ENCODE measurements at regions not wholly inside any gene's neighbourhood (a gene's known extent, or its start where the extent isn't known, plus 50 kb on each side); places are given as distances from the start of the nearest gene placed in this dataset.

DNA sequence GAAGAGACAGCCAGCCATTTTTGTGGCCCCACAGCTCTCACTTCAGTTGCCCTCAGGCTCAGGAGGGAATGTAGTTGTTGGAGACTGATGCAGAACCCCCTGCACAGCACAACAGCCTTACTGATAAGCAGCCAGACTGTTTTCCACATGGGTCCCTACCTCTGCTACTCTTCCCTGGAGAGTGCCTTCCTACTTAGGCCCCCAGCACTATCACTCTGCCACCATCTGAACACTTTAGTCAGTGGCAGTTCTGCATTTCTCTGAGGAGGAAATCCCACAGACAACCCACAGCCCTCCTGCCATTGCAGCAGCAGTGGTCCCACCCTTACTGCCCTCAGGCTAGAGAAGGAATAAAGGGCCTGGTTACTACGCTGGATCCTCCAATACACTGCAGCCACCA, 61.8 kb upstream of the PTPRD start:
- no peak for DNase-seq
- intact Hi-C loops (cut with DNase I) = no loop called here

DNA sequence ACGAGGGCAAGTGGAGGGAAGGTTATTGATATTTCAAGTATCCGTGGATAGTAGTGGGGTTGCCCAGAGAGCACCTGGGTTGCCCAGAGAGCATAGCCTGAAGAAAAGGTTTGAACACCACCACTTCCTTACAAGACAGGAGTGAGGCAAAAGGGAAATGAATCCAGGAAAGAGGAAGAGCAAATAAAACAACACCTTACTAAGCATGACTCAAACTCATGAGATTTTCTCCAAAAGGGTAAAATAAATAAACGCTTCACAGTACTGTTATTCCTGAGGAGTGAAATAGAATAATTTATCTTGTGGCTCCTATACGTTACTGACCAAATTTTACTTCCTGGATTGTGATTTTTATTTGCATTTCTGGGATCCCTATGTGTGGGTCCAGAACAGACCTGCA, 65.2 kb upstream of the PTPRD start:
- no peak for DNase-seq
- intact Hi-C loops (cut with DNase I) = no loop called here

DNA sequence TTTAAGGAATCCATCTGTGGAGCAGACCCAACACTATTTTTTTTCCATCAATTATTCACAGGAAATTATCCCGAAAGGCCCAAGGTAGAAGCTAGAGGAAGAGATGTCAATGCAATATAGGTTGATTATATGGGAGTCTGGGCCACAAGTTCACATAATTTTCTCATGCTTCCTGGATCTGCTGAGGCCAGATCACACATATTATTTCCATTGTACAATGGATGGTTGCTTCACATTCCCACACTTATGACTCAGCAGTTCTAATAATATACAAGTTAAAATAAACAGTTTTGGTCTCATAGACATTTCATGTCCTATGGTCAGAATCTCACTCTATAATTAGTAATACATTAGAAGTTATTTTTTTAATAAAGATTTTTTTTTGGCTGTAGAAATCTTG, 66.0 kb upstream of the PTPRD start:
- intact Hi-C loops (cut with DNase I) = no loop called here
- no peak for DNase-seq

- no peak for DNase-seq
- intact Hi-C loops (cut with DNase I) = no loop called here
Measured at GRCh38 chr9:10686943-10687342, 74.1 kb upstream of the PTPRD start.

DNA sequence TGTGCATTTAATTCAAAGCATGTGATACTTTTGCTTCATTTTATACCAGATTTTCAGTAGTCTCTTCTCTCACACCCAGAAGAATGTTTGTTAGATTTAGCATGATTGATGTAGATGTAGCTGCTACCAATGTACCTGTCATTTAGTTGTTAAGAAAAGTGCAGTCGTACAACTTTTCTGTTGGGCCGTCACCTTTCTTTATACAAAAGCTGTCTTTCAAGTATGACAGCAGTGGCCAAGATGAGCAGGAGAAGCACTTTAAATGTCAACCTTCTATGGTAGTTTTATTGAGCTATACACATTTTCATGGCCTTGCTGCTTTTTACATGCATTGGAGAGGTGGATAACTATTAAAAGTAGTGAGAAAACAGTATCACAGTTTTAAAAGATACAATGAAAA, 77.7 kb upstream of the PTPRD start:
- no peak for DNase-seq
- intact Hi-C loops (cut with DNase I) = no loop called here

DNA sequence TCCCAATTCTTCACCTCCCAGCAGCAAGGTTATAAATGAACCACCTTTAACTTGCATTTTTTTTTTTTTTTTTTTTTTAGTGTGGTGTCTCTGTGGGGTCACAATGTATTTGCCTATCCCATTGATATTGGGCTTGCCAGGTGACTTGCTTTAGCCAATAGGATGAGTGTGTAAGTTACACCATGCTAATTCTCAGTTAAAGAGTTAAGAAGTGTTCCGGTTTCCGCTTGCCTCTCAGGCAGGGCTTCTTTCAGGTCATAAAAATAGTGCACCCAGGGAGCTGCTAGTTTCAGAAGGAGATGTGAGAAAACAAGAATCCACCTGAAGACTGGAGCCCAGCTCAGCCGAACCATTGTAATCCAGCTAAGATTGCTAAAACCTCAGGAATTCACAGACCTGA, 84.2 kb upstream of the PTPRD start:
- DNase-seq = no peak
- intact Hi-C loops (cut with DNase I) = no loop called here

DNA sequence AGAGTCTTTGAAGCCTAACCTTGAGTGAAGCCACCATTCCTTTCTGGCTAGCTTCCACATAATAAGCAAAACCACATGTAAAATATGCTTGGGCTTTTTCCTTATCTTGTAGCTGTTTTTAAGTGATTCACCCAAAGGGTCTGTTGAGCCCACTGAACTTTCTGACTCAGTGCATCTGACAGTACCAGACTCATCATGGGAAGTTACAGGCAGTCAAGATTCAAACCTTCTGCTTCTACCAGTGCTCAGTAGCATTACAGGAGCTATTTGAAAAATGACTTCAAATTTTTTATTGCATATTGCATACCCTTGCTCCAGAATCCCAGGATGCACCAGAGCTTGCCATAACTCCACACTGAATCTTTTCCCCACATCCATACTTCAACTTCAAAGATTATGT, 87.5 kb upstream of the PTPRD start:
- intact Hi-C loops (cut with DNase I) = no loop called here
- no peak for DNase-seq

DNA sequence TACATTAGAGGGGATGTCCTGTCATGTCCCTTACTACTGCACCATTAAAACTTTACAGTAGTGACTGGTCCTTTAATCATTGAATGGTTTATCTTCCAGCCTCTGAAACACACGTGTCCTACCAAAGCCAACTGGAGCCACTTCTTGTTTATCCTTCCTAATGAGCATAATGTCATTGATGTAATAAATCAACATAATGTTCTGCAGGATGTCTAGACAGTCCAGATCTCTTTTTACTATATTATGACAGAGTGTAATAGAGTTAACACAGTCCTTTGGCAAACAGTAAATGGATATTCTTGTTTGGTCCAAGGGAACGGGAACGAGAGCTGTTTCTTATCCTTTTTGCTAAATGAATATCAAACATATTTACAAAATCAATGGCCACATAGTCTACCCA, 88.1 kb upstream of the PTPRD start:
- no peak for DNase-seq
- intact Hi-C loops (cut with DNase I) = no loop called here

GRCh38 chr9:10701906-10702305, 89.1 kb upstream of the PTPRD start:
- no peak for DNase-seq
- intact Hi-C loops (cut with DNase I) = no loop called here

- intact Hi-C loops (cut with DNase I) = no loop called here
Measured at GRCh38 chr9:10703139-10703538, 90.3 kb upstream of the PTPRD start.

DNA sequence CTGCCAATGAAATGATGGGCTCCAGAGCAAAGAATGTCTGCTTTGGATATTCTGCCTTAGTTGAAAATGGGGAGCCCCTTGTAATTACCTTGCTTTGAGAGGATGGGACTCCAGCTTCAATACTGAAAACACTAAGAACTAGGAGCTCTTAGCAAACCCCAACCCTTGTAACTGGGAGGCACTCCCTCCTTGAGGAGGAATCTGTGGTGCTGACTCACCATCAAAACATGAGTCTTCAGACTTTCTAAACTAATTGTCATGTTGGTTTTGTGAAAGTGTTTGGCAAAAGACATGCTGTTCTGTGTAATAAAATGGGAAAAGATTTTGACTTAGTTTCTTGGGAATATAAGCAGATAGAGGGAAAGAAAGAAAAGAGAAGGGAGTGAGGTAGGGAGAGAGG, 91.9 kb upstream of the PTPRD start:
- intact Hi-C loops (cut with DNase I) = no loop called here
- DNase-seq = no peak

More at GRCh38 chr9:10703139-10703538, 90.3 kb upstream of the PTPRD start:
- DNase-seq = no peak

DNA sequence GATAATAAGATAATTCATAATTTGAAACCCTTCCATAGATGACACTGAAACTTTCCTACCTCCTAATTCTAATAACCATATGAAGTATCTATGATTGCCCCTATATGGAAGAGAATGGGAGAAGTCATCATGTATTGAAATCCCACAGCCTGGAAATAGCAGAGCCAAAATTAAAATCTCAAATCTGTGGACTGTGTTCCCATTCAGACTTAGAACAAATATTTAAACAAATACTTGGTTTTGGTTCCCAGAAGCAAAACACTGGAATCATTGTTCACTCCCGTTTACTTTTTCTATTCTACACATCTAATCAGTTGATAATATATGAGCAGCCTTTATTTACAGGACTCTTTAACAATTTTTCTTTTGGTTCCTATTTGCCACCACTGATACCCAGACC, 92.6 kb upstream of the PTPRD start:
- DNase-seq = no peak
- intact Hi-C loops (cut with DNase I) = no loop called here

DNA sequence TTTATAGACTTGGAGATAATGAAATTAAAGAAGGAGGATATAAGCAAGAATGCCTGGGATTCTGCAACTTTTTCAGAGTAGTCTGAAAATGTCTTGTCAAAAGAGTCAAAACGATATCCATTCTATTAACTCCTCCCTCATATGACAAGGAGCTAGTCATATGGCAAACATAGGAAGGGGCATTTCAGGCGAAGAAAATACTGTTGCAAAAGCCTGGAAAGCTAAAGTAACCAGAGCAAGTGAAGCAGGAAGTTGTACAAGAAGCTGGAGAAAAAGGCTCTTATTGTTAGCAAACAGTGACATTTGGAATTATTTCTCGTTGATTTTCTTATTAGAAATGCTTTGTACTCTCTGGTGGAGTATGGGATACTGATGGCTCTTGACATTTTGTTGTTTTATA, 94.0 kb upstream of the PTPRD start:
- intact Hi-C loops (cut with DNase I) = no loop called here
- DNase-seq = no peak

- intact Hi-C loops (cut with DNase I) = no loop called here
- DNase-seq = no peak
Measured at GRCh38 chr9:10721301-10721700, 108.5 kb upstream of the PTPRD start.

GRCh38 chr9:10729213-10729612, 116.4 kb upstream of the PTPRD start:
- DNase-seq = no peak
- intact Hi-C loops (cut with DNase I) = no loop called here

- intact Hi-C loops (cut with DNase I) = no loop called here
Measured at GRCh38 chr9:10744669-10745068, 131.9 kb upstream of the PTPRD start.

DNA sequence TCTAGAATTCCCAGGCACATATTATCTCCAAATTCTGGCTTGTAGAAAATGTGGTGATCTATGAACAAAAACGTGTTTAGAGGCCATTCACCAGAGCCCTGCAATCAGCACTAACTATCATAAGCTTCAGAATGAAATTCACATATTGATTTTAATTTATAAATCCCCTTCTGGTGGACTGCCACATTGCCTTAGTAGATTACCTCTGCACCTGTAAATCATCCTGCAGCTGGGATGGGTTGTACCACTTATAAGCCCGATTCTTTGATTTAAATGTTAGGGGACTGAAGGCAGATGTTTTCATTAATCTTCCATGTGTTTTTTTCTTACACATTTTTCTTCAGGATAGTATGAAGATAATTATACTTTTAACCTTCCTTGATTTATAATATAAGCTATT, 140.7 kb upstream of the PTPRD start:
- no peak for DNase-seq

More at GRCh38 chr9:10744669-10745068, 131.9 kb upstream of the PTPRD start:
- DNase-seq = no peak

GRCh38 chr9:10764481-10764880, 151.7 kb upstream of the PTPRD start:
- no peak for DNase-seq
- intact Hi-C loops (cut with DNase I) = no loop called here

More for the DNA sequence above, 140.7 kb upstream of the PTPRD start:
- intact Hi-C loops (cut with DNase I) = no loop called here

- DNase-seq = no peak
- intact Hi-C loops (cut with DNase I) = no loop called here
Measured at GRCh38 chr9:10773136-10773535, 160.3 kb upstream of the PTPRD start.

DNA sequence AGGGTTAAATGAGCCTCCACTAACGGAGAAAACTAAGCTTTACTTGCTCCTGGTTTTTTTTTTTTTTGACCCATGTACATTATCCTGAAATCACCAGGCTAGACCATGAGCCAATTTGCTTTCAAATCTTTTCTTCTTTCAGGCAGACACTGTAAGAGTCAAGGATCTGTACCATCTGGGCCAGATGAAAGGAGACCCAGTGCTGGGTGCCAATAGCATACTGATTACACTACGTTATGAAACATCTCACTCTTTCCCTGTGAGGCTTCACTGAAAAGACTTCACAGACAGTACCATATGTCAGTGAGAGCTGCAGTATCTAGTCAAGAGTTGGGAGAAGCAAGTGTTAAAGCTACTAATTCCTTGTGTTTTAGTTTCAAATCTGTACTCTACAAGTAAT, 161.2 kb upstream of the PTPRD start:
- DNase-seq = no peak

DNA sequence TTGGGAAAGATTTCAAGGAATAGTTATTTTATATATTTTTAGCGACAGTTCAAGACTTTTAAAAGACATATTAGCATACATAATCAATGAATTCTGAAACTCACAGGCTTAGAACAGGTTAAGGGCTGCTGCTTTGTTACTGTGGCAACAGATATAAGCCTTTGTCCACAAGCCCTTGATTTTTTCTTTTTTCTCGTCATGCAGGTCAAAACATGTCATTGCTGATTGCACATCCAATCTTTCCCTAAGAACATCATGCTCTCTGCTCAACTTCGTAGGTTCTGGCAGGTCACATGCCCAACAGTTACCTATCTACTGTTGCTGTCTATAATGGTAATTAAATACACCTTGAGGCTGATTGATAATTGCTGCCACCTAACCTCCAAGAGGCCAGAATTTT, 172.5 kb upstream of the PTPRD start:
- intact Hi-C loops (cut with DNase I) = no loop called here
- DNase-seq = no peak

More for the DNA sequence above, 161.2 kb upstream of the PTPRD start:
- intact Hi-C loops (cut with DNase I) = no loop called here

DNA sequence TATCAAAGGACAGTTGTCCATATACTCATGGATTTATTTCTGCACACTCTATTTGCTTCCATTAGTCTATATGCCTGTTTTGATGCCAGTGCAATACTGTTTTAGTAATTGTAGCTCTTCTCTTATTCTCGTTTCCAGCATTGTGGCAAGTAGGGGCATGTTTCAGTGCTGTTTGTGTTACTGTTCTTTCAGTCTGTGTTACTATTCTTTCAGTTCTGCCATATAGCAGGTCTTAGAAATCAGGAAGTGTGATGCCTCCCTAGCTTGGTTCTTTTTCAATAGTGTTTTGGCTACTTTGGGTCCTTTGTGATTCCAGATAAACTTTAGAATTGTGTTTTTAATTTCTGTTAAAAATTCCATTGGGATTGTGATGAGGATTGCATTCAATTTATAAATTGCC, 180.5 kb upstream of the PTPRD start:
- no peak for DNase-seq
- intact Hi-C loops (cut with DNase I) = no loop called here

GRCh38 chr9:10804486-10804885, 191.7 kb upstream of the PTPRD start:
- intact Hi-C loops (cut with DNase I) = no loop called here

GRCh38 chr9:10806868-10807267, 194.1 kb upstream of the PTPRD start:
- DNase-seq = no peak
- intact Hi-C loops (cut with DNase I) = no loop called here

More at GRCh38 chr9:10804486-10804885, 191.7 kb upstream of the PTPRD start:
- no peak for DNase-seq
